Smooth muscle cell (in vitro differentiated cells): ENCODE measurements at regions not wholly inside any gene's neighbourhood (a gene's known extent, or its start where the extent isn't known, plus 50 kb on each side); places are given as distances from the start of the nearest gene placed in this dataset.

Experiments
- DNase-seq: peaks from one replicate; lab custom pipeline; 2025; ENCODE audit not compliant: unreplicated experiment; lab: John Stamatoyannopoulos, UW
- H2AFZ ChIP-seq: fragments of 200-600 bp; sonication (generic); 2 replicates; pipeline ENCODE4 v1.6.0; 2016; ENCODE audit warnings: antibody characterized with exemption, low read depth, mild to moderate bottlenecking
- H3F3A ChIP-seq: fragments of 200-600 bp; sonication (generic); 2 replicates; pipeline ENCODE4 v1.6.0; 2017; ENCODE audit warnings: antibody characterized with exemption, low read depth
- H3K27ac ChIP-seq: fragments of 200-600 bp; sonication (generic); 2 replicates; pipeline ENCODE4 v1.5.1; 2016; ENCODE audit warnings: low read depth, mild to moderate bottlenecking
- H3K27me3 ChIP-seq: fragments of 200-600 bp; sonication (generic); 2 replicates; pipeline ENCODE4 v1.6.1; 2016; ENCODE audit warnings: low read depth, mild to moderate bottlenecking
- H3K36me3 ChIP-seq: fragments of 200-600 bp; sonication (generic); 2 replicates; pipeline ENCODE4 v1.5.1; 2016; ENCODE audit warnings: low read depth
- H3K4me1 ChIP-seq: fragments of 200-600 bp; sonication (generic); 2 replicates; pipeline ENCODE4 v1.5.1; 2016; ENCODE audit warnings: low read depth
- H3K4me2 ChIP-seq: fragments of 200-600 bp; sonication (generic); 2 replicates; pipeline ENCODE4 v1.6.0; 2016; ENCODE audit warnings: mild to moderate bottlenecking
- H3K4me3 ChIP-seq: fragments of 200-600 bp; sonication (generic); 2 replicates; pipeline ENCODE4 v1.5.1; 2016; ENCODE audit warnings: mild to moderate bottlenecking
- H3K79me2 ChIP-seq: fragments of 200-600 bp; sonication (generic); 2 replicates; pipeline ENCODE4 v1.6.0; 2016; ENCODE audit warnings: low read depth, mild to moderate bottlenecking
- H3K9ac ChIP-seq: fragments of 200-600 bp; sonication (generic); 2 replicates; pipeline ENCODE4 v1.6.0; 2016; ENCODE audit warnings: low read depth
- H3K9me3 ChIP-seq: fragments of 200-600 bp; sonication (generic); replicated peaks from 2 replicates; pipeline ENCODE4 v1.5.1; 2016; ENCODE audit warnings: low read depth
- H4K20me1 ChIP-seq: fragments of 200-600 bp; sonication (generic); 2 replicates; pipeline ENCODE4 v1.6.0; 2016; ENCODE audit warnings: low read depth
- CTCF ChIP-seq: fragments of 200-600 bp; sonication (generic); IDR thresholded peaks from 2 replicates; pipeline ENCODE4 v1.5.1; 2017; ENCODE audit warnings: borderline replicate concordance, mild to moderate bottlenecking, antibody characterized with exemption; ENCODE audit not compliant: insufficient read depth, poor library complexity, severe bottlenecking
- WGBS: methylation state at CpG from one replicate; pipeline ENCODE4 v1.1.7; 2016; ENCODE audit warnings: low lambda C conversion rate; 5-methylcytosine and 5-hydroxymethylcytosine counted together

GRCh38 chr12:74817499-74817898, 279.9 kb downstream of the ATXN7L3B start:
- Histone ChIP-seq H3K36me3 (no peaks in the 10 kb centered on the region), H3K4me2 (no peak overlapping the region), H3K27ac (no peak overlapping the region), H3K27me3 (no peaks in the 10 kb centered on the region), H3K79me2 (no peaks in the 10 kb centered on the region), H3K9me3 (no peaks in the 10 kb centered on the region), H3K4me3 (no peak overlapping the region), H3K9ac (no peak overlapping the region), H3F3A (no peaks in the 10 kb centered on the region), H4K20me1 (no peaks in the 10 kb centered on the region), H3K4me1 (no peaks in the 10 kb centered on the region), H2AFZ (no peak overlapping the region)
- 97% methylated on average over 3 of the region's 3 CpGs for WGBS
- no peak for DNase-seq
- TF ChIP-seq CTCF: no peak

GRCh38 chr12:74818412-74818811, 280.8 kb downstream of the ATXN7L3B start:
- no peaks in the 10 kb centered on the region for H3K27me3 ChIP-seq

GRCh38 chr12:74820324-74820723, 282.7 kb downstream of the ATXN7L3B start:
- no peaks in the 10 kb centered on the region for H3K79me2 ChIP-seq
- no peaks in the 10 kb centered on the region for H3K9me3 ChIP-seq
- H3K4me2 ChIP-seq: no peak overlapping the region
- no peaks in the 10 kb centered on the region for H4K20me1 ChIP-seq
- WGBS: 66% methylated on average over 1 of the region's 1 CpG
- no peaks in the 10 kb centered on the region for H3K36me3 ChIP-seq
- H3K4me1 ChIP-seq: no peaks in the 10 kb centered on the region
- no peak overlapping the region for H2AFZ ChIP-seq
- H3K9ac ChIP-seq: no peak overlapping the region
- H3K4me3 ChIP-seq: no peak overlapping the region
- no peak for TF ChIP-seq CTCF
- H3F3A ChIP-seq: no peaks in the 10 kb centered on the region
- no peaks in the 10 kb centered on the region for H3K27me3 ChIP-seq
- DNase-seq: no peak
- no peak overlapping the region for H3K27ac ChIP-seq

More at GRCh38 chr12:74818412-74818811, 280.8 kb downstream of the ATXN7L3B start:
- Histone ChIP-seq H3K4me2 (no peak overlapping the region), H4K20me1 (no peaks in the 10 kb centered on the region), H3K4me1 (no peaks in the 10 kb centered on the region), H3K4me3 (no peak overlapping the region), H3K27ac (no peak overlapping the region), H3F3A (no peaks in the 10 kb centered on the region), H2AFZ (peak overlapping the region; percentile 63), H3K36me3 (no peaks in the 10 kb centered on the region), H3K9me3 (no peaks in the 10 kb centered on the region), H3K9ac (no peak overlapping the region), H3K79me2 (no peaks in the 10 kb centered on the region)
- 91% methylated on average over 2 of the region's 2 CpGs for WGBS
- no peak for DNase-seq
- no peak for TF ChIP-seq CTCF

GRCh38 chr12:74836567-74836966, 298.9 kb downstream of the ATXN7L3B start:
- H3K27me3 ChIP-seq: no peaks in the 10 kb centered on the region
- H3K36me3 ChIP-seq: no peaks in the 10 kb centered on the region
- DNase-seq: no peak
- no peaks in the 10 kb centered on the region for H4K20me1 ChIP-seq
- H3K27ac ChIP-seq: no peak overlapping the region
- H3K4me2 ChIP-seq: no peak overlapping the region
- H3K4me1 ChIP-seq: no peaks in the 10 kb centered on the region
- no peaks in the 10 kb centered on the region for H3F3A ChIP-seq
- H2AFZ ChIP-seq: no peak overlapping the region
- H3K4me3 ChIP-seq: no peak overlapping the region
- H3K79me2 ChIP-seq: no peaks in the 10 kb centered on the region
- TF ChIP-seq CTCF: no peak
- no peaks in the 10 kb centered on the region for H3K9me3 ChIP-seq
- no peak overlapping the region for H3K9ac ChIP-seq
- 50% methylated on average over 2 of the region's 2 CpGs for WGBS
